DOHH2 (cell line): ENCODE measurements at regions not wholly inside any gene's neighbourhood (a gene's known extent, or its start where the extent isn't known, plus 50 kb on each side); places are given as distances from the start of the nearest gene placed in this dataset.

ENCODE experiments used
- H3F3A ChIP-seq: fragments of 200-600 bp; sonication (generic), shearing (Covaris generic); 2 replicates; pipeline ENCODE4 v1.6.0; 2016; ENCODE audit warnings: antibody characterized with exemption, mild to moderate bottlenecking; ENCODE audit not compliant: control insufficient read depth, insufficient read depth
- H3K27ac ChIP-seq: fragments of 200-600 bp; sonication (generic); 2 replicates; pipeline ENCODE4 v1.5.1; 2014; ENCODE audit warnings: low read depth, mild to moderate bottlenecking, low read length, moderate library complexity
- H3K27me3 ChIP-seq: fragments of 200-600 bp; sonication (generic); 2 replicates; pipeline ENCODE4 v1.6.1; 2014; ENCODE audit warnings: mild to moderate bottlenecking, low read length, mixed read lengths; ENCODE audit not compliant: control insufficient read depth
- H3K36me3 ChIP-seq: fragments of 200-600 bp; sonication (generic); 2 replicates; pipeline ENCODE4 v1.6.1; 2014; ENCODE audit warnings: mild to moderate bottlenecking, low read length, moderate library complexity, mixed read lengths; ENCODE audit not compliant: control insufficient read depth
- H3K4me1 ChIP-seq: fragments of 200-600 bp; sonication (generic); 2 replicates; pipeline ENCODE4 v1.6.1; 2014; ENCODE audit warnings: mild to moderate bottlenecking, low read length, mixed read lengths; ENCODE audit not compliant: control insufficient read depth
- H3K4me2 ChIP-seq: fragments of 200-600 bp; sonication (generic); 2 replicates; pipeline ENCODE4 v1.6.0; 2014; ENCODE audit warnings: mild to moderate bottlenecking, low read length, moderate library complexity
- H3K4me3 ChIP-seq: fragments of 200-600 bp; sonication (generic); 2 replicates; pipeline ENCODE4 v1.5.1; 2014; ENCODE audit warnings: mild to moderate bottlenecking, low read length, mixed read lengths
- H3K79me2 ChIP-seq: fragments of 200-600 bp; sonication (generic); 2 replicates; pipeline ENCODE4 v1.6.1; 2014; ENCODE audit warnings: mild to moderate bottlenecking, low read length, mixed read lengths; ENCODE audit not compliant: control insufficient read depth
- H3K9me2 ChIP-seq: fragments of 200-600 bp; sonication (generic); replicated peaks from 2 replicates; pipeline ENCODE4 v1.6.1; 2014; ENCODE audit warnings: mild to moderate bottlenecking, low read length, mixed read lengths; ENCODE audit not compliant: control insufficient read depth
- H3K9me3 ChIP-seq: fragments of 200-600 bp; sonication (generic); 2 replicates; pipeline ENCODE4 v1.6.1; 2014; ENCODE audit warnings: antibody characterized with exemption, low read length, mixed read lengths; ENCODE audit not compliant: control insufficient read depth, insufficient read depth
- H4K20me1 ChIP-seq: fragments of 200-600 bp; sonication (generic); 2 replicates; pipeline ENCODE4 v1.6.0; 2014; ENCODE audit warnings: low read depth, mild to moderate bottlenecking, antibody characterized with exemption, low read length, moderate library complexity; ENCODE audit not compliant: control insufficient read depth, insufficient read depth
- CTCF ChIP-seq: fragments of 200-600 bp; sonication (generic); IDR thresholded peaks from one replicate; pipeline ENCODE4 v1.5.1; 2014; ENCODE audit warnings: antibody characterized with exemption, mild to moderate bottlenecking, low read depth, low read length; ENCODE audit not compliant: poor library complexity, severe bottlenecking
- EZH2phosphoT487 ChIP-seq: fragments of 200-600 bp; sonication (generic); IDR thresholded peaks from 2 replicates; pipeline ENCODE4 v1.6.1; 2017; ENCODE audit warnings: borderline replicate concordance, mild to moderate bottlenecking, antibody characterized with exemption, low read length, moderate library complexity, mixed read lengths

GRCh38 chr17:12438813-12439586 is 226.7 kb upstream of the MYOCD start:
- TF ChIP-seq CTCF (no peak), EZH2phosphoT487 (no peak)
- H3K4me1 ChIP-seq, result no peaks in the 10 kb centered on the region
- H3K4me3 ChIP-seq, result no peak overlapping the region
- no peaks in the 10 kb centered on the region for H3K27me3 ChIP-seq
- H3K79me2 ChIP-seq, result no peaks in the 10 kb centered on the region
- H3K4me2 ChIP-seq, result no peak overlapping the region
- no peak overlapping the region for H3K27ac ChIP-seq
- H4K20me1 ChIP-seq, result no peaks in the 10 kb centered on the region
- no peaks in the 10 kb centered on the region for H3F3A ChIP-seq
- no peaks in the 10 kb centered on the region for H3K36me3 ChIP-seq
- no peaks in the 10 kb centered on the region for H3K9me2 ChIP-seq
- H3K9me3 ChIP-seq, result no peaks in the 10 kb centered on the region

- Histone ChIP-seq H3K36me3 (no peaks in the 10 kb centered on the region), H3K4me3 (no peak overlapping the region), H4K20me1 (no peaks in the 10 kb centered on the region), H3K79me2 (no peaks in the 10 kb centered on the region), H3K27ac (no peak overlapping the region), H3F3A (no peaks in the 10 kb centered on the region), H3K4me2 (no peak overlapping the region), H3K9me3 (no peaks in the 10 kb centered on the region), H3K4me1 (no peaks in the 10 kb centered on the region), H3K27me3 (no peaks in the 10 kb centered on the region), H3K9me2 (no peaks in the 10 kb centered on the region)
- TF ChIP-seq EZH2phosphoT487, result no peak
- TF ChIP-seq CTCF, result no peak
These were observed 220.4 kb upstream of the MYOCD start for GRCh38 chr17:12445331-12445730.

GRCh38 chr17:12457493-12457892 is 208.2 kb upstream of the MYOCD start:
- Histone ChIP-seq H3K27me3 (no peaks in the 10 kb centered on the region), H3K36me3 (no peaks in the 10 kb centered on the region), H3K4me2 (no peak overlapping the region), H3K9me3 (no peaks in the 10 kb centered on the region), H3K4me3 (no peak overlapping the region), H3K27ac (no peak overlapping the region), H3K79me2 (no peaks in the 10 kb centered on the region), H3K4me1 (no peaks in the 10 kb centered on the region), H3F3A (no peaks in the 10 kb centered on the region), H4K20me1 (no peaks in the 10 kb centered on the region), H3K9me2 (no peaks in the 10 kb centered on the region; the same call in 1 of the 2 replicates)
- TF ChIP-seq CTCF (no peak), EZH2phosphoT487 (no peak)
